H1 (cell line): ENCODE measurements at regions not wholly inside any gene's neighbourhood (a gene's known extent, or its start where the extent isn't known, plus 50 kb on each side); places are given as distances from the start of the nearest gene placed in this dataset.

ENCODE experiments used
- CTCF ChIA-PET: fragments of 300-600 bp; sonication (Branson Sonifier 250); formaldehyde crosslinking; loops from one replicate; lab custom pipeline; 2021; ENCODE audit not compliant: partially characterized antibody; lab: Charles Lee
- POLR2A ChIA-PET: fragments of 300-600 bp; sonication (Branson Sonifier 250); formaldehyde crosslinking; loops from one replicate; lab custom pipeline; 2021; ENCODE audit warnings: inconsistent platforms; ENCODE audit not compliant: partially characterized antibody; lab: Charles Lee
- DNase-seq, 2 experiments: peaks; one replicate each; pipeline versions ENCODE4 v3.0.0 to v3.0.0-alpha.2; 2010 to 2022; ENCODE audit warnings: low spot score in 2 of 2, low read depth in 1 of 2, mixed read lengths in 1 of 2
- FAIRE-seq: peaks from 2 replicates; lab custom pipeline; 2011; peaks lifted over from hg19 to GRCh38; lab: Jason Lieb, UNC
- H2AFZ ChIP-seq: 2 replicates; pipeline ENCODE4 v1.8.1; 2012; ENCODE audit warnings: low read length, inconsistent platforms
- H2AK5ac ChIP-seq: 2 replicates; pipeline ENCODE4 v1.6.1; 2013; ENCODE audit warnings: low read depth, low read length
- H2BK120ac ChIP-seq: replicated peaks from 2 replicates; pipeline ENCODE3; 2013; ENCODE audit warnings: low read depth, low read length, inconsistent platforms
- H2BK12ac ChIP-seq: 2 replicates; pipeline ENCODE4 v1.6.1; 2013; ENCODE audit warnings: low read depth, low read length
- H2BK15ac ChIP-seq: 2 replicates; pipeline ENCODE4 v1.6.1; 2013; ENCODE audit warnings: low read length
- H2BK20ac ChIP-seq: 2 replicates; pipeline ENCODE4 v1.6.1; 2013; ENCODE audit warnings: low read length
- H2BK5ac ChIP-seq: 2 replicates; pipeline ENCODE4 v1.6.1; 2013; ENCODE audit warnings: low read depth, low read length
- H3K14ac ChIP-seq: 2 replicates; pipeline ENCODE4 v1.6.1; 2013; ENCODE audit warnings: inconsistent platforms; ENCODE audit not compliant: insufficient read length
- H3K18ac ChIP-seq: 2 replicates; pipeline ENCODE4 v1.6.1; 2013; ENCODE audit warnings: low read length; ENCODE audit errors: extremely low read depth
- H3K23ac ChIP-seq: 2 replicates; pipeline ENCODE4 v1.6.1; 2013; ENCODE audit warnings: inconsistent platforms; ENCODE audit not compliant: insufficient read length
- H3K23me2 ChIP-seq: 2 replicates; pipeline ENCODE4 v1.6.1; 2013; ENCODE audit warnings: low read depth, low read length
- H3K27ac ChIP-seq: 2 replicates; pipeline ENCODE4 v1.6.1; 2011; ENCODE audit warnings: low read depth, low read length, inconsistent platforms
- H3K27me3 ChIP-seq, 4 experiments: replicated peaks in 1 of 4; 1 replicate in 1 of 4; 2 replicates in 3 of 4; pipeline versions ENCODE4 v1.6.1 to v1.8.1; 2011 to 2013; ENCODE audit warnings: low read length in 3 of 4, mild to moderate bottlenecking in 3 of 4, inconsistent platforms in 2 of 4, mixed read lengths in 2 of 4, moderate library complexity in 1 of 4; ENCODE audit not compliant: control insufficient read depth in 3 of 4, insufficient read depth in 3 of 4; ENCODE audit errors: extremely low read depth in 1 of 4
- H3K36me3 ChIP-seq, 4 experiments: 2 replicates each; pipeline versions ENCODE4 v1.6.1 to v1.8.1; 2011 to 2013; ENCODE audit warnings: mild to moderate bottlenecking in 4 of 4, low read length in 3 of 4, moderate library complexity in 2 of 4, control low read depth in 1 of 4, inconsistent platforms in 1 of 4; ENCODE audit not compliant: insufficient read depth in 4 of 4, control insufficient read depth in 2 of 4
- H3K4ac ChIP-seq: replicated peaks from 2 replicates; pipeline ENCODE3; 2013; ENCODE audit warnings: low read length, low read depth, mixed read lengths, inconsistent platforms; ENCODE audit not compliant: insufficient read length
- H3K4me1 ChIP-seq, 4 experiments: replicated peaks in 1 of 4; 1 replicate in 1 of 4; 2 replicates in 3 of 4; pipeline versions ENCODE4 v1.6.1 to v1.8.1; 2011 to 2013; ENCODE audit warnings: low read length in 3 of 4, inconsistent platforms in 2 of 4, mixed read lengths in 1 of 4; ENCODE audit not compliant: insufficient read depth in 4 of 4, control insufficient read depth in 3 of 4
- H3K4me2 ChIP-seq, 2 experiments: 2 replicates each; pipeline versions ENCODE4 v1.6.1 to v1.8.1; 2011 to 2013; ENCODE audit warnings: low read depth in 2 of 2, low read length in 2 of 2, control low read depth in 1 of 2, inconsistent platforms in 1 of 2, mild to moderate bottlenecking in 1 of 2; ENCODE audit not compliant: insufficient read depth in 1 of 2
- H3K4me3 ChIP-seq, 4 experiments: fragments of 200-600, 300-600 bp in 1 of 4; sonication (generic), shearing (Covaris generic), sonication (Bioruptor Twin) in 1 of 4; 2 replicates each; pipeline versions ENCODE4 v1.5.1 to v1.8.1; 2011 to 2016; ENCODE audit warnings: low read length in 4 of 4, low read depth in 3 of 4, control low read depth in 2 of 4, inconsistent platforms in 2 of 4, mild to moderate bottlenecking in 2 of 4, mixed read lengths in 1 of 4, moderate library complexity in 1 of 4; ENCODE audit not compliant: insufficient read depth in 2 of 4; ENCODE audit errors: extremely low read depth in 1 of 4
- H3K56ac ChIP-seq: replicated peaks from 2 replicates; pipeline ENCODE3; 2013; ENCODE audit warnings: low read depth, mild to moderate bottlenecking, mixed read lengths, low read length, inconsistent platforms; ENCODE audit not compliant: insufficient read length
- H3K79me1 ChIP-seq: 2 replicates; pipeline ENCODE4 v1.6.1; 2013; ENCODE audit warnings: low read depth, low read length, control low read depth
- H3K79me2 ChIP-seq, 2 experiments: 2 replicates each; pipeline versions ENCODE4 v1.6.1 to v1.8.1; 2012 to 2013; ENCODE audit warnings: low read length in 2 of 2, mild to moderate bottlenecking in 2 of 2, inconsistent platforms in 1 of 2; ENCODE audit not compliant: insufficient read depth in 2 of 2, control insufficient read depth in 1 of 2
- H3K9ac ChIP-seq, 4 experiments: replicated peaks in 1 of 4; 1 replicate in 1 of 4; 2 replicates in 3 of 4; pipeline versions ENCODE4 v1.6.1 to v1.8.1; 2011 to 2013; ENCODE audit warnings: low read depth in 3 of 4, low read length in 3 of 4, control low read depth in 2 of 4, mild to moderate bottlenecking in 2 of 4, moderate library complexity in 2 of 4, inconsistent platforms in 1 of 4; ENCODE audit errors: extremely low read depth in 1 of 4
- H3K9me3 ChIP-seq, 2 experiments: 2 replicates each; pipeline versions ENCODE4 v1.6.1 to v1.8.1; 2012 to 2013; ENCODE audit warnings: mild to moderate bottlenecking in 2 of 2, moderate library complexity in 2 of 2, control low read depth in 1 of 2, inconsistent platforms in 1 of 2, low read depth in 1 of 2, low read length in 1 of 2, mixed read lengths in 1 of 2; ENCODE audit not compliant: insufficient read depth in 2 of 2
- H4K20me1 ChIP-seq, 2 experiments: replicated peaks in 1 of 2; 2 replicates each; pipeline versions ENCODE3 to v1.8.1; 2011 to 2013; ENCODE audit warnings: inconsistent platforms in 2 of 2, low read length in 2 of 2, mild to moderate bottlenecking in 1 of 2; ENCODE audit not compliant: insufficient read depth in 2 of 2, control insufficient read depth in 1 of 2
- H4K5ac ChIP-seq: 2 replicates; pipeline ENCODE4 v1.6.1; 2013; ENCODE audit warnings: low read length, low read depth, mixed read lengths, inconsistent platforms; ENCODE audit not compliant: insufficient read length
- H4K8ac ChIP-seq: 2 replicates; pipeline ENCODE4 v1.8.0; 2013; ENCODE audit warnings: mild to moderate bottlenecking, moderate library complexity, low read length, inconsistent platforms; ENCODE audit not compliant: insufficient read depth; ENCODE audit errors: extremely low read depth
- H4K91ac ChIP-seq: replicated peaks from 2 replicates; pipeline ENCODE3; 2013; ENCODE audit warnings: low read length, mixed read lengths, inconsistent platforms; ENCODE audit not compliant: insufficient read length
- ASH2L ChIP-seq: fragments of 200-600, 300-600 bp; sonication (generic); IDR thresholded peaks from one replicate; pipeline ENCODE4 v1.7.1; 2017; ENCODE audit warnings: low read length
- BCL11A ChIP-seq, 2 experiments: IDR thresholded peaks; one replicate each; pipeline ENCODE4 v1.6.1; 2011; ENCODE audit warnings: low read depth in 2 of 2, low read length in 2 of 2, mild to moderate bottlenecking in 2 of 2
- CBX8 ChIP-seq: fragments of 300-800, 300-1000 bp; sonication (generic); IDR thresholded peaks from 2 replicates; pipeline ENCODE4 v1.7.1; 2016; ENCODE audit warnings: low read depth, low read length, borderline replicate concordance
- CHD2 ChIP-seq: IDR thresholded peaks from 2 replicates; pipeline ENCODE4 v1.6.1; 2012; ENCODE audit warnings: low read length, improper control_type of control experiment
- GTF2F1 ChIP-seq: IDR thresholded peaks from 2 replicates; pipeline ENCODE4 v1.6.1; 2012; ENCODE audit warnings: low read depth, low read length, improper control_type of control experiment, borderline replicate concordance
- POLR2A ChIP-seq, 2 experiments: IDR thresholded peaks; 1 replicate in 1 of 2; 2 replicates in 1 of 2; pipeline ENCODE4 v1.6.1; 2011; ENCODE audit warnings: low read depth in 2 of 2, low read length in 2 of 2, mild to moderate bottlenecking in 2 of 2; ENCODE audit errors: control extremely low read depth in 1 of 2
- RBBP5 ChIP-seq: IDR thresholded peaks from 2 replicates; pipeline ENCODE4 v1.7.1; 2012; ENCODE audit warnings: low read depth, mild to moderate bottlenecking, inconsistent platforms, low read length, moderate library complexity, borderline replicate concordance
- SP1 ChIP-seq: IDR thresholded peaks from 2 replicates; pipeline ENCODE4 v1.6.1; 2011; ENCODE audit warnings: low read depth, low read length
- WGBS, 2 experiments: shearing (Covaris generic) in 1 of 2; methylation state at CpG; one replicate each; pipeline versions ENCODE4 v1.1.6 to v1.1.7; 2013 to 2015; ENCODE audit warnings: low lambda C conversion rate in 2 of 2, mixed read lengths in 2 of 2, inconsistent platforms in 1 of 2, low coverage in 1 of 2, missing lambda C conversion rate in 1 of 2; ENCODE audit not compliant: insufficient replicate concordance in 2 of 2, insufficient coverage in 1 of 2, insufficient read length in 1 of 2; ENCODE audit errors: extremely low coverage in 1 of 2, missing lambda C conversion rate in 1 of 2; 5-methylcytosine and 5-hydroxymethylcytosine counted together
- TF ChIP-seq, protein P1 (sequence below): IDR thresholded peaks from 2 replicates; pipeline ENCODE4 v1.6.1; 2011; ENCODE audit warnings: low read length, improper control_type of control experiment

DNA sequence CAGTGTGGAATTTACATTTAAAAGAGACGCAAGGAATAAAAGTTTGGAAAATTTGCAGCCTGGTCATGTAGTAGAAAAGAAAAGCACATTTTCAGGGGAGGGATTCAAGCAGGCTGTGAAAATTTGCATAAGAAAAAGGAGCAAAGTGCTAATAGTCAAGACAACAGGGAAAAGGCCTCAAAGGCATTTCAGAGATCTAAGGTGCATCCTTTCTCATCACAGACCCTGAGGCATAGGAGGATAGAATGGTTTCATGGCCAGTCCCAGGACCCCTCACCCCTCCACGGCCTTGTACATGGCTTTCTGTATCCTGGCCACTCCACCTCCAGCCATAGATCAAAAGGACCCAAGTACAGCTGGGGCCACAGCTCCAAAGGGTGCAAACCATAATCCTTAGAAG is 380.5 kb upstream of the BRINP3 start:
- no peaks in the 10 kb centered on the region for H3K79me2 ChIP-seq
- no peak overlapping the region for H4K5ac ChIP-seq
- no peak overlapping the region for H2AFZ ChIP-seq
- H3K4me2 ChIP-seq, result no peak overlapping the region
- peaks cover 10 to 16% of the 10 kb centered on the region in 2 experiments; a peak in 3 of 4 replicates for H3K9me3 ChIP-seq
- POLR2A ChIA-PET, result no interaction called here
- H2BK5ac ChIP-seq, result no peak overlapping the region
- H3K4me1 ChIP-seq, result no peaks in the 10 kb centered on the region
- H3K27me3 ChIP-seq, result no peaks in the 10 kb centered on the region
- no peak overlapping the region for H4K8ac ChIP-seq
- no peaks in the 10 kb centered on the region for H3K79me1 ChIP-seq
- no peak overlapping the region for H3K27ac ChIP-seq
- H2BK12ac ChIP-seq, result no peak overlapping the region
- no peak overlapping the region for H3K14ac ChIP-seq
- no peak overlapping the region for H3K18ac ChIP-seq
- WGBS, 2 experiments, result 94% methylated on average over 2 of the region's 2 CpGs; no CpG with 5 or more reads in 1 of the 2 experiments
- no peak overlapping the region for H3K9ac ChIP-seq
- DNase-seq (no peak), FAIRE-seq (no peak)
- H3K36me3 ChIP-seq, result no peaks in the 10 kb centered on the region; a peak in 1 of 8 replicates
- no peaks in the 10 kb centered on the region for H3K23me2 ChIP-seq
- no peak overlapping the region for H2AK5ac ChIP-seq
- H3K23ac ChIP-seq, result no peak overlapping the region
- no peak overlapping the region for H2BK120ac ChIP-seq
- no peaks in the 10 kb centered on the region for H4K20me1 ChIP-seq
- H3K56ac ChIP-seq, result no peak overlapping the region
- no peak overlapping the region for H2BK15ac ChIP-seq
- no peak overlapping the region for H3K4me3 ChIP-seq
- H3K4ac ChIP-seq, result no peak overlapping the region
- H4K91ac ChIP-seq, result no peak overlapping the region
- CTCF ChIA-PET, result interaction anchor here (0.8 kb wide), 1 partner anchor 150 kb away, joined by 3 read pairs; no protein-coding TSS in a partner anchor
- TF ChIP-seq, protein P1, sequence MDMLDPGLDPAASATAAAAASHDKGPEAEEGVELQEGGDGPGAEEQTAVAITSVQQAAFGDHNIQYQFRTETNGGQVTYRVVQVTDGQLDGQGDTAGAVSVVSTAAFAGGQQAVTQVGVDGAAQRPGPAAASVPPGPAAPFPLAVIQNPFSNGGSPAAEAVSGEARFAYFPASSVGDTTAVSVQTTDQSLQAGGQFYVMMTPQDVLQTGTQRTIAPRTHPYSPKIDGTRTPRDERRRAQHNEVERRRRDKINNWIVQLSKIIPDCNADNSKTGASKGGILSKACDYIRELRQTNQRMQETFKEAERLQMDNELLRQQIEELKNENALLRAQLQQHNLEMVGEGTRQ, result no peak
- TF ChIP-seq POLR2A (IDR thresholded peaks at IDR 0.05; ENCODE audit: control extremely low read depth in 1 of 2, low read depth in 2 of 2, low read length in 2 of 2) (no peak), BCL11A (IDR thresholded peaks at IDR 0.05; ENCODE audit: low read depth in 2 of 2, low read length in 2 of 2) (no peak), RBBP5 (no peak), CHD2 (no peak), CBX8 (no peak), GTF2F1 (no peak), SP1 (no peak), ASH2L (no peak)
- no peak overlapping the region for H2BK20ac ChIP-seq
